GM23248 (cell line): ENCODE measurements at regions not wholly inside any gene's neighbourhood (a gene's known extent, or its start where the extent isn't known, plus 50 kb on each side); places are given as distances from the start of the nearest gene placed in this dataset.

Experiments
- EZH2 ChIP-seq: fragments of 200-600 bp; sonication (generic); IDR thresholded peaks from 2 replicates; pipeline ENCODE4 v1.6.1; 2018; ENCODE audit warnings: antibody characterized with exemption, mild to moderate bottlenecking; ENCODE audit not compliant: insufficient read depth, poor library complexity, severe bottlenecking
- EZH2phosphoT487 ChIP-seq: fragments of 200-600 bp; sonication (generic); IDR thresholded peaks from 2 replicates; pipeline ENCODE4 v1.6.1; 2018; ENCODE audit warnings: antibody characterized with exemption, moderate library complexity, mild to moderate bottlenecking, low read depth; ENCODE audit not compliant: insufficient read depth

- no peak for TF ChIP-seq EZH2
- no peak for TF ChIP-seq EZH2phosphoT487
Measured at GRCh38 chr3:115287198-115287597, 140.1 kb upstream of the ZBTB20 start.
